ENCODE measurements at regions not wholly inside any gene's neighbourhood (a gene's known extent, or its start where the extent isn't known, plus 50 kb on each side); places are given as distances from the start of the nearest gene placed in this dataset.

GRCh38 chr3:76490064-76490463, 549.8 kb upstream of the ROBO2 start:
- H3K4me2 ChIP-seq (ENCODE audit: low read depth, low read length, poor library complexity, severe bottlenecking): no peak overlapping the region
- H3K9ac ChIP-seq (ENCODE audit: low read depth, low read length, poor library complexity, severe bottlenecking): no peak overlapping the region
- H3F3A ChIP-seq (ENCODE audit: low read depth): no peaks in the 10 kb centered on the region
- H3K9me2 ChIP-seq (replicated peaks; ENCODE audit: low read depth, low read length): no peaks in the 10 kb centered on the region
- no peaks in the 10 kb centered on the region for H3K27me3 ChIP-seq (ENCODE audit: insufficient read depth, low read length, poor library complexity, severe bottlenecking)
- no peaks in the 10 kb centered on the region for H3K79me2 ChIP-seq (ENCODE audit: insufficient read depth, low read length)
- no peaks in the 10 kb centered on the region for H3K4me1 ChIP-seq (ENCODE audit: insufficient read depth, low read length, poor library complexity, severe bottlenecking)
- no peak overlapping the region for H2AFZ ChIP-seq (ENCODE audit: low read length)
- H3K9me3 ChIP-seq (ENCODE audit: insufficient read depth, low read depth, low read length): no peaks in the 10 kb centered on the region
- no peak for TF ChIP-seq CTCF (conservative IDR thresholded peaks at IDR 0.05; ENCODE audit: low read length)
- no peak for TF ChIP-seq EZH2phosphoT487 (IDR thresholded peaks at IDR 0.05; ENCODE audit: borderline replicate concordance)
- H4K20me1 ChIP-seq (ENCODE audit: insufficient read depth, low read length, poor library complexity, severe bottlenecking): no peaks in the 10 kb centered on the region
- no peaks in the 10 kb centered on the region for H3K36me3 ChIP-seq (ENCODE audit: insufficient read depth, low read length)
- H3K4me3 ChIP-seq (ENCODE audit: low read length, poor library complexity, severe bottlenecking): no peak overlapping the region

GRCh38 chr3:76495216-76495615, 544.7 kb upstream of the ROBO2 start:
- Histone ChIP-seq H3F3A (ENCODE audit: low read depth) (no peaks in the 10 kb centered on the region), H3K9me2 (replicated peaks; ENCODE audit: low read depth, low read length) (no peaks in the 10 kb centered on the region), H3K36me3 (ENCODE audit: insufficient read depth, low read length) (no peaks in the 10 kb centered on the region), H3K4me3 (ENCODE audit: low read length, poor library complexity, severe bottlenecking) (no peak overlapping the region), H3K27me3 (ENCODE audit: insufficient read depth, low read length, poor library complexity, severe bottlenecking) (no peaks in the 10 kb centered on the region), H3K9me3 (ENCODE audit: insufficient read depth, low read depth, low read length) (no peaks in the 10 kb centered on the region), H3K4me2 (ENCODE audit: low read depth, low read length, poor library complexity, severe bottlenecking) (no peak overlapping the region), H3K4me1 (ENCODE audit: insufficient read depth, low read length, poor library complexity, severe bottlenecking) (no peaks in the 10 kb centered on the region), H3K9ac (ENCODE audit: low read depth, low read length, poor library complexity, severe bottlenecking) (no peak overlapping the region), H3K79me2 (ENCODE audit: insufficient read depth, low read length) (no peaks in the 10 kb centered on the region), H4K20me1 (ENCODE audit: insufficient read depth, low read length, poor library complexity, severe bottlenecking) (no peaks in the 10 kb centered on the region), H2AFZ (ENCODE audit: low read length) (no peak overlapping the region)
- no peak for TF ChIP-seq EZH2phosphoT487 (IDR thresholded peaks at IDR 0.05; ENCODE audit: borderline replicate concordance)
- TF ChIP-seq CTCF (conservative IDR thresholded peaks at IDR 0.05; ENCODE audit: low read length): no peak

- no peaks in the 10 kb centered on the region for H3K4me1 ChIP-seq (ENCODE audit: insufficient read depth, low read length, poor library complexity, severe bottlenecking)
- no peaks in the 10 kb centered on the region for H3F3A ChIP-seq (ENCODE audit: low read depth)
- no peak overlapping the region for H3K9ac ChIP-seq (ENCODE audit: low read depth, low read length, poor library complexity, severe bottlenecking)
- no peak overlapping the region for H3K4me2 ChIP-seq (ENCODE audit: low read depth, low read length, poor library complexity, severe bottlenecking)
- TF ChIP-seq EZH2phosphoT487 (IDR thresholded peaks at IDR 0.05; ENCODE audit: borderline replicate concordance) (no peak), CTCF (conservative IDR thresholded peaks at IDR 0.05; ENCODE audit: low read length) (no peak)
- no peaks in the 10 kb centered on the region for H3K79me2 ChIP-seq (ENCODE audit: insufficient read depth, low read length)
- no peaks in the 10 kb centered on the region for H3K9me2 ChIP-seq (replicated peaks; ENCODE audit: low read depth, low read length)
- no peaks in the 10 kb centered on the region for H3K9me3 ChIP-seq (ENCODE audit: insufficient read depth, low read depth, low read length)
- no peaks in the 10 kb centered on the region for H4K20me1 ChIP-seq (ENCODE audit: insufficient read depth, low read length, poor library complexity, severe bottlenecking)
- H3K27me3 ChIP-seq (ENCODE audit: insufficient read depth, low read length, poor library complexity, severe bottlenecking): no peaks in the 10 kb centered on the region
- no peaks in the 10 kb centered on the region for H3K36me3 ChIP-seq (ENCODE audit: insufficient read depth, low read length)
- no peak overlapping the region for H3K4me3 ChIP-seq (ENCODE audit: low read length, poor library complexity, severe bottlenecking)
- no peak overlapping the region for H2AFZ ChIP-seq (ENCODE audit: low read length)
Observed at GRCh38 chr3:76497636-76498035, 542.3 kb upstream of the ROBO2 start.

Data from Loucy (cell line).